K562 (cell line): ENCODE measurements at regions not wholly inside any gene's neighbourhood (a gene's known extent, or its start where the extent isn't known, plus 50 kb on each side); places are given as distances from the start of the nearest gene placed in this dataset.

Source experiments
- ATAC-seq: fragments of 200-7000 bp; cut with Tn5 transposase; 3 replicates; pipeline ENCODE4 v1.9.1; 2020; ENCODE audit warnings: moderate library complexity
- BruUV-seq: library from RNA; stranded (reverse); fragments of 400-500 nt; replicated peaks from 2 replicates; lab custom pipeline; 2021; lab: Mats Ljungman, UMichigan
- CTCF ChIA-PET: fragments of 300-600 bp; formaldehyde crosslinking; extraction: SDS; loops from one replicate; lab custom pipeline; 2021; ENCODE audit warnings: low intra/inter-chr PET ratio; lab: Yijun Ruan, JAX
- POLR2A ChIA-PET: fragments of 300-600, 350-650 bp; sonication (Branson Sonifier 250); formaldehyde crosslinking; extraction: SDS; loops from one replicate; lab custom pipeline; 2021; ENCODE audit warnings: antibody characterized with exemption, inconsistent platforms; lab: Yijun Ruan, JAX
- DNase-seq, 4 experiments: peaks; one replicate each; pipeline versions ENCODE4 v3.0.0 to v3.0.0-alpha.2; 2011 to 2018; ENCODE audit warnings: low spot score in 3 of 4, mixed read lengths in 3 of 4; ENCODE audit errors: extremely low read depth in 1 of 4
- FAIRE-seq: peaks from 2 replicates; lab custom pipeline; 2011; peaks lifted over from hg19 to GRCh38; lab: Jason Lieb, UNC
- H2AFZ ChIP-seq: 2 replicates; pipeline ENCODE4 v1.6.0; 2011; ENCODE audit warnings: low read depth, low read length, control low read depth, inconsistent platforms
- H3K27ac ChIP-seq: fragments of 200-600 bp; 3 replicates; pipeline ENCODE4 v1.8.0; 2011; ENCODE audit warnings: low read depth, mild to moderate bottlenecking, control low read depth, inconsistent platforms, low read length, moderate library complexity, mixed read lengths; ENCODE audit errors: extremely low read depth
- H3K27me3 ChIP-seq, 2 experiments: fragments of 300-600 bp in 1 of 2; 2 replicates in 1 of 2; 3 replicates in 1 of 2; pipeline versions ENCODE4 v1.6.0 to v1.8.0; 2011; ENCODE audit warnings: inconsistent platforms in 2 of 2, low read length in 2 of 2, mild to moderate bottlenecking in 1 of 2, mixed read lengths in 1 of 2, moderate library complexity in 1 of 2; ENCODE audit not compliant: control insufficient read depth in 2 of 2, insufficient read depth in 2 of 2
- H3K36me3 ChIP-seq: fragments of 300-600 bp; 3 replicates; pipeline ENCODE4 v1.8.0; 2011; ENCODE audit warnings: mild to moderate bottlenecking, low read length, inconsistent platforms; ENCODE audit not compliant: control insufficient read depth, insufficient read depth
- H3K4me1 ChIP-seq, 2 experiments: fragments of 200-600 bp in 1 of 2; replicated peaks in 1 of 2; 2 replicates in 1 of 2; 3 replicates in 1 of 2; pipeline versions ENCODE4 v1.5.1 to v1.8.0; 2011; ENCODE audit warnings: inconsistent platforms in 2 of 2, low read length in 2 of 2, mild to moderate bottlenecking in 1 of 2, mixed read lengths in 1 of 2, moderate library complexity in 1 of 2; ENCODE audit not compliant: control insufficient read depth in 2 of 2, insufficient read depth in 2 of 2
- H3K4me2 ChIP-seq: 2 replicates; pipeline ENCODE4 v1.6.1; 2011; ENCODE audit warnings: low read length, control low read depth, inconsistent platforms, mixed read lengths; ENCODE audit not compliant: insufficient read depth
- H3K4me3 ChIP-seq: fragments of 200-600 bp; sonication (generic), shearing (Covaris generic); 2 replicates; pipeline ENCODE4 v1.5.1; 2016; ENCODE audit warnings: control low read depth, inconsistent platforms
- H3K79me2 ChIP-seq: fragments of 200-600 bp; 3 replicates; pipeline ENCODE4 v1.8.0; 2011; ENCODE audit warnings: low read length, inconsistent platforms; ENCODE audit not compliant: control insufficient read depth, insufficient read depth
- H3K9ac ChIP-seq, 2 experiments: 2 replicates each; pipeline versions ENCODE4 v1.6.0 to v1.6.1; 2011; ENCODE audit warnings: low read depth in 2 of 2, low read length in 2 of 2, control low read depth in 1 of 2, inconsistent platforms in 1 of 2, mild to moderate bottlenecking in 1 of 2, mixed read lengths in 1 of 2; ENCODE audit not compliant: insufficient read depth in 1 of 2
- H3K9me1 ChIP-seq: one replicate; pipeline ENCODE4 v1.6.0; 2011; ENCODE audit warnings: inconsistent platforms, mild to moderate bottlenecking, low read length, moderate library complexity; ENCODE audit not compliant: control insufficient read depth, insufficient read depth
- H3K9me3 ChIP-seq: replicated peaks from 2 replicates; pipeline ENCODE4 v1.5.1; 2011; ENCODE audit warnings: low read depth, low read length, inconsistent platforms; ENCODE audit not compliant: control insufficient read depth, insufficient read depth
- H4K20me1 ChIP-seq: replicated peaks from 2 replicates; pipeline ENCODE4 v1.6.1; 2011; ENCODE audit warnings: low read length, inconsistent platforms, mixed read lengths; ENCODE audit not compliant: control insufficient read depth, insufficient read depth
- ATF4 ChIP-seq: fragments of 450-650 bp; formaldehyde crosslinking; IDR thresholded peaks from 2 replicates; pipeline ENCODE4 v1.4.0; 2022; ENCODE audit warnings: mild to moderate bottlenecking, moderate library complexity
- BRF1 ChIP-seq: IDR thresholded peaks from 3 replicates; pipeline ENCODE4 v1.6.1; 2011; ENCODE audit warnings: borderline replicate concordance, mild to moderate bottlenecking; ENCODE audit not compliant: insufficient read length; ENCODE audit errors: extremely low read depth
- FOXK1 ChIP-seq: sonication (generic); formaldehyde crosslinking; IDR thresholded peaks from 2 replicates; pipeline ENCODE4 v1.8.0; 2022; ENCODE audit warnings: missing genetic modification reagents, mild to moderate bottlenecking, borderline replicate concordance
- NFIC ChIP-seq: fragments of 450-650 bp; IDR thresholded peaks from 2 replicates; pipeline ENCODE4 v1.6.1; 2017; ENCODE audit warnings: mild to moderate bottlenecking, inconsistent platforms
- NKRF ChIP-seq: fragments of 450-650 bp; IDR thresholded peaks from 2 replicates; pipeline ENCODE4 v1.6.1; 2016; ENCODE audit warnings: borderline replicate concordance
- PRPF4 ChIP-seq: fragments of 200-400 bp; formaldehyde crosslinking; IDR thresholded peaks from one replicate; pipeline ENCODE4 v1.6.1; 2017; ENCODE audit warnings: low read length, low read depth, mild to moderate bottlenecking; ENCODE audit not compliant: insufficient read depth, poor library complexity, severe bottlenecking
- RAD51 ChIP-seq: fragments of 450-650 bp; IDR thresholded peaks from 2 replicates; pipeline ENCODE4 v1.7.1; 2016; ENCODE audit warnings: low read depth, mild to moderate bottlenecking, borderline replicate concordance
- TCF3 ChIP-seq: sonication (generic); formaldehyde crosslinking; IDR thresholded peaks from 2 replicates; pipeline ENCODE4 v1.4.0; 2020; ENCODE audit warnings: mild to moderate bottlenecking, missing genetic modification reagents
- ZBTB7A ChIP-seq: IDR thresholded peaks from 2 replicates; pipeline ENCODE4 v1.6.1; 2011; ENCODE audit warnings: low read depth, mild to moderate bottlenecking, low read length, moderate library complexity, borderline replicate concordance; ENCODE audit not compliant: control insufficient read depth
- ZNF23 ChIP-seq: fragments of 250-450 bp; sonication (Bioruptor Pico); IDR thresholded peaks from 2 replicates; pipeline ENCODE4 v1.4.0; 2020; ENCODE audit warnings: mild to moderate bottlenecking
- ZNF431 ChIP-seq: sonication (generic); formaldehyde crosslinking; IDR thresholded peaks from 2 replicates; pipeline ENCODE4 v1.8.0; 2022; ENCODE audit warnings: mild to moderate bottlenecking, missing genetic modification reagents
- ZNF551 ChIP-seq: fragments of 250-450 bp; sonication (Bioruptor Pico); IDR thresholded peaks from 2 replicates; pipeline ENCODE4 v1.5.0; 2021; ENCODE audit warnings: mild to moderate bottlenecking, moderate library complexity
- WGBS: fragments of 100-300 bp; shearing (Covaris generic); methylation state at CpG from one replicate; pipeline ENCODE4 v1.1.6; 2016; ENCODE audit warnings: low coverage, mixed read lengths; ENCODE audit not compliant: insufficient coverage; ENCODE audit errors: missing lambda C conversion rate; 5-methylcytosine and 5-hydroxymethylcytosine counted together
- in situ Hi-C: fragments of 300-500 bp; cut with MboI; formaldehyde crosslinking; loops from 4 replicates; pipeline ENCODE4 v1.15.0; 2018; ENCODE audit warnings: inconsistent platforms, mixed read lengths
- intact Hi-C: fragments of 100-400 bp; cut with micrococcal nuclease; formaldehyde crosslinking; loops from 2 replicates; pipeline ENCODE4 v1.14.2; 2022
- TF ChIP-seq, protein P1 (sequence below): sonication (generic); formaldehyde crosslinking; IDR thresholded peaks from 2 replicates; pipeline ENCODE4 v1.8.0; 2023; ENCODE audit warnings: missing genetic modification reagents, mild to moderate bottlenecking, borderline replicate concordance
- TF ChIP-seq, protein P2 (sequence below): fragments of 250-450 bp; sonication (Bioruptor Pico); IDR thresholded peaks from 2 replicates; pipeline ENCODE4 v1.8.0; 2022; ENCODE audit warnings: moderate library complexity, mild to moderate bottlenecking, inconsistent platforms

DNA sequence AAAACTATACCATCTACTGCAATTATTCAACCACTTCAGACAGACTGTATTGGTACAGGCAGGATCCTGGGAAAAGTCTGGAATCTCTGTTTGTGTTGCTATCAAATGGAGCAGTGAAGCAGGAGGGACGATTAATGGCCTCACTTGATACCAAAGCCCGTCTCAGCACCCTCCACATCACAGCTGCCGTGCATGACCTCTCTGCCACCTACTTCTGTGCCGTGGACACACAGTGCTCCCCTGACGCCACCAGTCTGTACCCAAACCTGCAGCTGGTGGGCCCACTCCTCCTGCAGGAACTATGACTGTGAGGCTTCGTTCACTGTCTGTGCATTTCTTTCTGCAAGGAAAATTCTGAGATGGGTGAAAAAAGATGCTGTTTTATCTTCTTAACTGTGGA lies 284.7 kb downstream of the DAD1 start:
- CTCF ChIA-PET: no interaction called here
- intact Hi-C loops: no loop called here
- H3K9me3 ChIP-seq: no peaks in the 10 kb centered on the region
- no peak for FAIRE-seq
- H3K36me3 ChIP-seq: no peaks in the 10 kb centered on the region
- no TSS peak for BruUV-seq
- no peak for ATAC-seq
- H2AFZ ChIP-seq: no peak overlapping the region
- H3K9ac ChIP-seq: no peak overlapping the region
- no peaks in the 10 kb centered on the region for H4K20me1 ChIP-seq
- no peaks in the 10 kb centered on the region for H3K9me1 ChIP-seq
- 2% methylated on average over 6 of the region's 6 CpGs for WGBS
- no peak overlapping the region for H3K4me2 ChIP-seq
- H3K4me3 ChIP-seq: no peak overlapping the region
- no peak overlapping the region for H3K27ac ChIP-seq
- peaks cover 2 to 5% of the 10 kb centered on the region in 2 experiments; a peak in 3 of 5 replicates for H3K27me3 ChIP-seq
- in situ Hi-C loops: loop anchor here (10.0 kb wide), 1 partner anchor 170 kb away; no protein-coding TSS in a partner anchor
- no peak for DNase-seq
- no peaks in the 10 kb centered on the region for H3K4me1 ChIP-seq
- no peaks in the 10 kb centered on the region for H3K79me2 ChIP-seq
- POLR2A ChIA-PET: interaction anchor here (0.6 kb wide), 1 partner anchor 381 kb away, joined by 3 read pairs; no protein-coding TSS in a partner anchor
- TF ChIP-seq ATF4 (CRISPR knock-in tag) (no peak), ZNF551 (CRISPR knock-in tag) (no peak), ZNF23 (no peak), TCF3 (CRISPR knock-in tag) (no peak), NFIC (no peak), FOXK1 (CRISPR knock-in tag) (no peak), ZNF431 (no peak), PRPF4 (no peak), BRF1 (no peak), ZBTB7A (no peak), NKRF (no peak), RAD51 (no peak)
- TF ChIP-seq, protein P1, sequence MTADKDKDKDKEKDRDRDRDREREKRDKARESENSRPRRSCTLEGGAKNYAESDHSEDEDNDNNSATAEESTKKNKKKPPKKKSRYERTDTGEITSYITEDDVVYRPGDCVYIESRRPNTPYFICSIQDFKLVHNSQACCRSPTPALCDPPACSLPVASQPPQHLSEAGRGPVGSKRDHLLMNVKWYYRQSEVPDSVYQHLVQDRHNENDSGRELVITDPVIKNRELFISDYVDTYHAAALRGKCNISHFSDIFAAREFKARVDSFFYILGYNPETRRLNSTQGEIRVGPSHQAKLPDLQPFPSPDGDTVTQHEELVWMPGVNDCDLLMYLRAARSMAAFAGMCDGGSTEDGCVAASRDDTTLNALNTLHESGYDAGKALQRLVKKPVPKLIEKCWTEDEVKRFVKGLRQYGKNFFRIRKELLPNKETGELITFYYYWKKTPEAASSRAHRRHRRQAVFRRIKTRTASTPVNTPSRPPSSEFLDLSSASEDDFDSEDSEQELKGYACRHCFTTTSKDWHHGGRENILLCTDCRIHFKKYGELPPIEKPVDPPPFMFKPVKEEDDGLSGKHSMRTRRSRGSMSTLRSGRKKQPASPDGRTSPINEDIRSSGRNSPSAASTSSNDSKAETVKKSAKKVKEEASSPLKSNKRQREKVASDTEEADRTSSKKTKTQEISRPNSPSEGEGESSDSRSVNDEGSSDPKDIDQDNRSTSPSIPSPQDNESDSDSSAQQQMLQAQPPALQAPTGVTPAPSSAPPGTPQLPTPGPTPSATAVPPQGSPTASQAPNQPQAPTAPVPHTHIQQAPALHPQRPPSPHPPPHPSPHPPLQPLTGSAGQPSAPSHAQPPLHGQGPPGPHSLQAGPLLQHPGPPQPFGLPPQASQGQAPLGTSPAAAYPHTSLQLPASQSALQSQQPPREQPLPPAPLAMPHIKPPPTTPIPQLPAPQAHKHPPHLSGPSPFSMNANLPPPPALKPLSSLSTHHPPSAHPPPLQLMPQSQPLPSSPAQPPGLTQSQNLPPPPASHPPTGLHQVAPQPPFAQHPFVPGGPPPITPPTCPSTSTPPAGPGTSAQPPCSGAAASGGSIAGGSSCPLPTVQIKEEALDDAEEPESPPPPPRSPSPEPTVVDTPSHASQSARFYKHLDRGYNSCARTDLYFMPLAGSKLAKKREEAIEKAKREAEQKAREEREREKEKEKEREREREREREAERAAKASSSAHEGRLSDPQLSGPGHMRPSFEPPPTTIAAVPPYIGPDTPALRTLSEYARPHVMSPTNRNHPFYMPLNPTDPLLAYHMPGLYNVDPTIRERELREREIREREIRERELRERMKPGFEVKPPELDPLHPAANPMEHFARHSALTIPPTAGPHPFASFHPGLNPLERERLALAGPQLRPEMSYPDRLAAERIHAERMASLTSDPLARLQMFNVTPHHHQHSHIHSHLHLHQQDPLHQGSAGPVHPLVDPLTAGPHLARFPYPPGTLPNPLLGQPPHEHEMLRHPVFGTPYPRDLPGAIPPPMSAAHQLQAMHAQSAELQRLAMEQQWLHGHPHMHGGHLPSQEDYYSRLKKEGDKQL (CRISPR knock-in tag): no peak
- TF ChIP-seq, protein P2, sequence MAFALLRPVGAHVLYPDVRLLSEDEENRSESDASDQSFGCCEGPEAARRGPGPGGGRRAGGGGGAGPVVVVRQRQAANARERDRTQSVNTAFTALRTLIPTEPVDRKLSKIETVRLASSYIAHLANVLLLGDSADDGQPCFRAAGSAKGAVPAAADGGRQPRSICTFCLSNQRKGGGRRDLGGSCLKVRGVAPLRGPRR: no peak
